ENCODE measurements at regions not wholly inside any gene's neighbourhood (a gene's known extent, or its start where the extent isn't known, plus 50 kb on each side); places are given as distances from the start of the nearest gene placed in this dataset.

DNA sequence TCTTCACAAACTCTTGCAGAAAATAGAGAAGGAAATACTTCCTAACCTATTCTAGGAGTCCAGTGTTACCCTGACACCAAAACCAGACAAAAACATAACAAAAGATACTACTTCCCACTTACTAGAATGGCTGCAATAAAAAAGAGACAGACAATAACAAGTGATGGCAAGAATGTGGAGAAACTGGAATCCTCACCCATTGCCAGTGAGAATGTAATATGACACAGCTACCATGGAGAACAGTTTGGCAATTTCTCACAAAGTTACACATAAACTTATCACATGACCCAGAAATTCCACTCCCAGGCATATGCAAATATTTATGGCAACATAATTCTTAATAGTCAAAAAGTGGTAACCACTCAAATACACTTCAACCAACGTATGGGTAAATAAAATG, 209.8 kb upstream of the CTAGE1 start:
- TF ChIP-seq MXI1 (conservative IDR thresholded peaks at IDR 0.05; ENCODE audit: poor library complexity, severe bottlenecking), result no peak
- TF ChIP-seq, protein P1, sequence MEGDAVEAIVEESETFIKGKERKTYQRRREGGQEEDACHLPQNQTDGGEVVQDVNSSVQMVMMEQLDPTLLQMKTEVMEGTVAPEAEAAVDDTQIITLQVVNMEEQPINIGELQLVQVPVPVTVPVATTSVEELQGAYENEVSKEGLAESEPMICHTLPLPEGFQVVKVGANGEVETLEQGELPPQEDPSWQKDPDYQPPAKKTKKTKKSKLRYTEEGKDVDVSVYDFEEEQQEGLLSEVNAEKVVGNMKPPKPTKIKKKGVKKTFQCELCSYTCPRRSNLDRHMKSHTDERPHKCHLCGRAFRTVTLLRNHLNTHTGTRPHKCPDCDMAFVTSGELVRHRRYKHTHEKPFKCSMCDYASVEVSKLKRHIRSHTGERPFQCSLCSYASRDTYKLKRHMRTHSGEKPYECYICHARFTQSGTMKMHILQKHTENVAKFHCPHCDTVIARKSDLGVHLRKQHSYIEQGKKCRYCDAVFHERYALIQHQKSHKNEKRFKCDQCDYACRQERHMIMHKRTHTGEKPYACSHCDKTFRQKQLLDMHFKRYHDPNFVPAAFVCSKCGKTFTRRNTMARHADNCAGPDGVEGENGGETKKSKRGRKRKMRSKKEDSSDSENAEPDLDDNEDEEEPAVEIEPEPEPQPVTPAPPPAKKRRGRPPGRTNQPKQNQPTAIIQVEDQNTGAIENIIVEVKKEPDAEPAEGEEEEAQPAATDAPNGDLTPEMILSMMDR (IDR thresholded peaks at IDR 0.05; ENCODE audit: poor library complexity, severe bottlenecking), result no peak

DNA sequence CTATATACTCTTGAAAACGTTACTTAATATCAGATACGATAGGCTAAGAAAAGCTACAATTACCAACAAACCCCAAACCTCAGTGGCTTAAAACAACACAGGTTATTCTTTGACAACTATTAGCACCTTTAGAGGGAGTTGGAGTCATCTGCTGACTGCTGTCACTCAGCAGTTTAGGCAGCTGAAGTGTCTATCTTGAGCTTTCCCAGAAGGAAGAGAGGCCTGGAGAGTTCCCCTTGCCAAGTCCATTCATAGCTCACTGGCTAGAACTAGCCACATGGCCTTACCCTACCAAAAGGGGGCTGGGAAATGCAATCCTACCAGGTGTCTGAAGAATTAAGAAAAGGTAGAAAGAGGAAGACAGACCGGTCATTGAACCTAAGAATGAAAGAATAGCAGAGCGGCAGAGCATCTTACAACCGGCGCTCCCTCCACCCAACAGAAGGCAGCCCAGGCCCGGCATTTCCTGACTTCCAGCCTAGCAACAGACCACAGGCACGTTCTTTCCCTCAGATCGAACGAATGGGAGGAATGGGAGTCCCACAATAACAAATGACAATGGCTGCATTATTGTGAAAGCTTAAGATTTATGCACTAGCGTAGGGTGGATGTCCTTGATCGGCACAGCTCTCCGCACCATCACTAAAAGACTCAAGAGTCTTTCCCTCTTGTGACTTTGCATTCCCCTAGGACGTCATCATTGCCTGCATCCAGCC, 211.2 kb upstream of the CTAGE1 start:
- H3K27me3 ChIP-seq (ENCODE audit: insufficient read depth, low read depth, low read length), result no peaks in the 10 kb centered on the region

More for the DNA sequence above, 209.8 kb upstream of the CTAGE1 start:
- Histone ChIP-seq H3K79me2 (replicated peaks; ENCODE audit: insufficient read depth, low read length) (no peaks in the 10 kb centered on the region), H3K4me3 (ENCODE audit: low read length) (no peak overlapping the region), H3F3A (ENCODE audit: insufficient read depth, low read length, poor library complexity, severe bottlenecking) (no peaks in the 10 kb centered on the region), H3K9me2 (ENCODE audit: insufficient read depth, low read length) (no peaks in the 10 kb centered on the region), H3K27me3 (ENCODE audit: insufficient read depth, low read depth, low read length) (no peaks in the 10 kb centered on the region), H3K36me3 (ENCODE audit: insufficient read depth, low read length) (no peaks in the 10 kb centered on the region), H2AFZ (ENCODE audit: low read depth, low read length) (no peak overlapping the region), H3K9ac (ENCODE audit: low read length) (no peak overlapping the region), H4K20me1 (ENCODE audit: insufficient read depth) (no peaks in the 10 kb centered on the region), H3K27ac (ENCODE audit: low read length) (no peak overlapping the region), H3K4me2 (ENCODE audit: low read length) (no peak overlapping the region), H3K9me3 (ENCODE audit: low read length) (no peaks in the 10 kb centered on the region)

More for the DNA sequence above, 211.2 kb upstream of the CTAGE1 start:
- no peak overlapping the region for H3K4me2 ChIP-seq (ENCODE audit: low read length)
- no peaks in the 10 kb centered on the region for H3K36me3 ChIP-seq (ENCODE audit: insufficient read depth, low read length)
- H3K79me2 ChIP-seq (replicated peaks; ENCODE audit: insufficient read depth, low read length), result no peaks in the 10 kb centered on the region
- TF ChIP-seq RAD21 (conservative IDR thresholded peaks at IDR 0.05) (no peak), TAF1 (IDR thresholded peaks at IDR 0.05; ENCODE audit: low read depth) (no peak), SMC3 (conservative IDR thresholded peaks at IDR 0.05; ENCODE audit: poor library complexity) (no peak), MXI1 (conservative IDR thresholded peaks at IDR 0.05; ENCODE audit: poor library complexity, severe bottlenecking) (no peak), POLR2AphosphoS5 (IDR thresholded peaks at IDR 0.05) (no peak), EZH2 (IDR thresholded peaks at IDR 0.05; ENCODE audit: borderline replicate concordance, insufficient read depth, low read length, poor library complexity, severe bottlenecking) (no peak), EP300 (conservative IDR thresholded peaks at IDR 0.05; ENCODE audit: poor library complexity, severe bottlenecking) (no peak)
- TF ChIP-seq, protein P2, sequence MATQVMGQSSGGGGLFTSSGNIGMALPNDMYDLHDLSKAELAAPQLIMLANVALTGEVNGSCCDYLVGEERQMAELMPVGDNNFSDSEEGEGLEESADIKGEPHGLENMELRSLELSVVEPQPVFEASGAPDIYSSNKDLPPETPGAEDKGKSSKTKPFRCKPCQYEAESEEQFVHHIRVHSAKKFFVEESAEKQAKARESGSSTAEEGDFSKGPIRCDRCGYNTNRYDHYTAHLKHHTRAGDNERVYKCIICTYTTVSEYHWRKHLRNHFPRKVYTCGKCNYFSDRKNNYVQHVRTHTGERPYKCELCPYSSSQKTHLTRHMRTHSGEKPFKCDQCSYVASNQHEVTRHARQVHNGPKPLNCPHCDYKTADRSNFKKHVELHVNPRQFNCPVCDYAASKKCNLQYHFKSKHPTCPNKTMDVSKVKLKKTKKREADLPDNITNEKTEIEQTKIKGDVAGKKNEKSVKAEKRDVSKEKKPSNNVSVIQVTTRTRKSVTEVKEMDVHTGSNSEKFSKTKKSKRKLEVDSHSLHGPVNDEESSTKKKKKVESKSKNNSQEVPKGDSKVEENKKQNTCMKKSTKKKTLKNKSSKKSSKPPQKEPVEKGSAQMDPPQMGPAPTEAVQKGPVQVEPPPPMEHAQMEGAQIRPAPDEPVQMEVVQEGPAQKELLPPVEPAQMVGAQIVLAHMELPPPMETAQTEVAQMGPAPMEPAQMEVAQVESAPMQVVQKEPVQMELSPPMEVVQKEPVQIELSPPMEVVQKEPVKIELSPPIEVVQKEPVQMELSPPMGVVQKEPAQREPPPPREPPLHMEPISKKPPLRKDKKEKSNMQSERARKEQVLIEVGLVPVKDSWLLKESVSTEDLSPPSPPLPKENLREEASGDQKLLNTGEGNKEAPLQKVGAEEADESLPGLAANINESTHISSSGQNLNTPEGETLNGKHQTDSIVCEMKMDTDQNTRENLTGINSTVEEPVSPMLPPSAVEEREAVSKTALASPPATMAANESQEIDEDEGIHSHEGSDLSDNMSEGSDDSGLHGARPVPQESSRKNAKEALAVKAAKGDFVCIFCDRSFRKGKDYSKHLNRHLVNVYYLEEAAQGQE (IDR thresholded peaks at IDR 0.05; ENCODE audit: borderline replicate concordance), result no peak
- TF ChIP-seq, protein P1 (IDR thresholded peaks at IDR 0.05; ENCODE audit: poor library complexity, severe bottlenecking), result no peak
- H3K9me2 ChIP-seq (ENCODE audit: insufficient read depth, low read length), result no peaks in the 10 kb centered on the region
- no peak overlapping the region for H3K27ac ChIP-seq (ENCODE audit: low read length)
- no peaks in the 10 kb centered on the region for H3K9me3 ChIP-seq (ENCODE audit: low read length)
- no peak overlapping the region for H3K9ac ChIP-seq (ENCODE audit: low read length)
- no peak overlapping the region for H2AFZ ChIP-seq (ENCODE audit: low read depth, low read length)
- no peak overlapping the region for H3K4me3 ChIP-seq (ENCODE audit: low read length)
- no peaks in the 10 kb centered on the region for H3F3A ChIP-seq (ENCODE audit: insufficient read depth, low read length, poor library complexity, severe bottlenecking)
- no peaks in the 10 kb centered on the region for H4K20me1 ChIP-seq (ENCODE audit: insufficient read depth)

All from neural cell (in vitro differentiated cells).